Endothelial cell of umbilical vein (primary cell): ENCODE measurements at regions not wholly inside any gene's neighbourhood (a gene's known extent, or its start where the extent isn't known, plus 50 kb on each side); places are given as distances from the start of the nearest gene placed in this dataset.

Experiments
- BruUV-seq: library from RNA; stranded (reverse); fragments of 400-500 nt; replicated peaks from 2 replicates; lab custom pipeline; 2021; lab: Mats Ljungman, UMichigan
- CTCF ChIA-PET: fragments of 300-600, 350-600 bp; sonication (Branson Sonifier 250); formaldehyde crosslinking; loops from one replicate; lab custom pipeline; 2021; ENCODE audit warnings: antibody characterized with exemption, inconsistent platforms; lab: Charles Lee
- POLR2A ChIA-PET: fragments of 300-600, 350-600 bp; sonication (Branson Sonifier 250); formaldehyde crosslinking; loops from one replicate; lab custom pipeline; 2021; ENCODE audit warnings: antibody characterized with exemption, inconsistent platforms; lab: Charles Lee
- DNase-seq: peaks from one replicate; pipeline ENCODE4 v3.0.0-alpha.2; 2011; ENCODE audit warnings: low read depth, low spot score
- FAIRE-seq: peaks from 2 replicates; lab custom pipeline; 2011; peaks lifted over from hg19 to GRCh38; lab: Jason Lieb, UNC
- H2AFZ ChIP-seq: 2 replicates; pipeline ENCODE4 v1.6.0; 2012; ENCODE audit warnings: low read depth, low read length, control low read depth, inconsistent platforms
- H3K27ac ChIP-seq: 2 replicates; pipeline ENCODE4 v1.5.1; 2011; ENCODE audit warnings: low read depth, mild to moderate bottlenecking, control low read depth, low read length, moderate library complexity; ENCODE audit not compliant: insufficient read depth
- H3K27me3 ChIP-seq, 2 experiments: 2 replicates each; pipeline versions ENCODE4 v1.6.0 to v1.6.1; 2011; ENCODE audit warnings: low read length in 2 of 2, mixed read lengths in 1 of 2; ENCODE audit not compliant: control insufficient read depth in 2 of 2, insufficient read depth in 2 of 2
- H3K36me3 ChIP-seq, 2 experiments: 2 replicates in 1 of 2; 3 replicates in 1 of 2; pipeline ENCODE4 v1.5.1; 2011; ENCODE audit warnings: low read length in 2 of 2, mild to moderate bottlenecking in 1 of 2, moderate library complexity in 1 of 2; ENCODE audit not compliant: control insufficient read depth in 2 of 2, insufficient read depth in 2 of 2; ENCODE audit errors: extremely low read depth in 1 of 2
- H3K4me1 ChIP-seq: 3 replicates; pipeline ENCODE4 v1.5.1; 2011; ENCODE audit warnings: mild to moderate bottlenecking, low read length; ENCODE audit not compliant: control insufficient read depth, insufficient read depth; ENCODE audit errors: extremely low read depth
- H3K4me2 ChIP-seq: 2 replicates; pipeline ENCODE4 v1.6.1; 2011; ENCODE audit warnings: low read length, control low read depth, mixed read lengths; ENCODE audit not compliant: insufficient read depth
- H3K4me3 ChIP-seq, 3 experiments: fragments of 200-600 bp in 1 of 3; sonication (generic), shearing (Covaris generic) in 1 of 3; replicated peaks in 1 of 3; 2 replicates each; pipeline ENCODE4 v1.5.1; 2011 to 2016; ENCODE audit warnings: control low read depth in 3 of 3, low read length in 3 of 3, mild to moderate bottlenecking in 2 of 3, inconsistent platforms in 1 of 3, low read depth in 1 of 3, moderate library complexity in 1 of 3; ENCODE audit not compliant: insufficient read depth in 1 of 3
- H3K79me2 ChIP-seq: 2 replicates; pipeline ENCODE4 v1.6.0; 2012; ENCODE audit warnings: low read length, inconsistent platforms; ENCODE audit not compliant: control insufficient read depth, insufficient read depth
- H3K9ac ChIP-seq: replicated peaks from 2 replicates; pipeline ENCODE3; 2011; ENCODE audit warnings: low read length, control low read depth; ENCODE audit not compliant: insufficient read depth; ENCODE audit errors: extremely low read depth
- H3K9me1 ChIP-seq: replicated peaks from 3 replicates; pipeline ENCODE4 v1.6.0; 2011; ENCODE audit warnings: mild to moderate bottlenecking, low read length; ENCODE audit not compliant: control insufficient read depth, insufficient read depth; ENCODE audit errors: extremely low read depth
- H3K9me3 ChIP-seq: replicated peaks from 2 replicates; pipeline ENCODE4 v1.5.1; 2012; ENCODE audit warnings: low read length, inconsistent platforms; ENCODE audit not compliant: control insufficient read depth, insufficient read depth
- H4K20me1 ChIP-seq: replicated peaks from 2 replicates; pipeline ENCODE3; 2011; ENCODE audit warnings: mild to moderate bottlenecking, low read length; ENCODE audit not compliant: control insufficient read depth, insufficient read depth; ENCODE audit errors: extremely low read depth
- EZH2 ChIP-seq: IDR thresholded peaks from 2 replicates; pipeline ENCODE4 v1.6.1; 2012; ENCODE audit warnings: borderline replicate concordance, low read depth, mild to moderate bottlenecking, moderate library complexity, low read length, inconsistent platforms; ENCODE audit not compliant: severe bottlenecking
- FOS ChIP-seq: IDR thresholded peaks from 2 replicates; pipeline ENCODE4 v1.6.1; 2011; ENCODE audit warnings: mild to moderate bottlenecking, low read length, moderate library complexity, borderline replicate concordance; ENCODE audit not compliant: insufficient read depth
- GATA2 ChIP-seq: IDR thresholded peaks from 2 replicates; pipeline ENCODE4 v1.7.0; 2011; ENCODE audit warnings: low read depth, mild to moderate bottlenecking, moderate library complexity, mixed read lengths, low read length; ENCODE audit not compliant: insufficient read length, insufficient read depth
- JUN ChIP-seq: IDR thresholded peaks from 2 replicates; pipeline ENCODE4 v1.6.1; 2011; ENCODE audit warnings: borderline replicate concordance, low read depth; ENCODE audit not compliant: insufficient read length, insufficient read depth
- MAX ChIP-seq: IDR thresholded peaks from 2 replicates; pipeline ENCODE4 v1.6.1; 2011; ENCODE audit not compliant: insufficient read depth, insufficient read length
- MYC ChIP-seq: IDR thresholded peaks from one replicate; pipeline ENCODE4 v1.6.1; 2011; ENCODE audit warnings: mild to moderate bottlenecking, low read depth, low read length
- POLR2A ChIP-seq: IDR thresholded peaks from 2 replicates; pipeline ENCODE4 v1.6.1; 2012; ENCODE audit warnings: low read depth, mild to moderate bottlenecking, control low read depth, low read length
- POLR2AphosphoS5 ChIP-seq: IDR thresholded peaks from 2 replicates; pipeline ENCODE4 v1.6.1; 2012; ENCODE audit warnings: low read depth, mild to moderate bottlenecking, control low read depth, low read length, moderate library complexity; ENCODE audit not compliant: insufficient read depth
- dilution Hi-C: fragments of 300-500 bp; cut with MboI; formaldehyde crosslinking; loops from one replicate; pipeline ENCODE4 v1.15.0; 2019; ENCODE audit warnings: low sequenced_read_pairs; ENCODE audit not compliant: extremely low pct_ligation_motif_present
- intact Hi-C: fragments of 100-400 bp; cut with micrococcal nuclease; formaldehyde crosslinking; loops from one replicate; pipeline ENCODE4 v1.10.0; 2022
- TF ChIP-seq, protein P1 (sequence below), 2 donors: IDR thresholded peaks; 1 replicate in 1 of 2; 2 replicates in 1 of 2; pipeline ENCODE4 v1.5.1; 2011; ENCODE audit warnings: low read length in 2 of 2, mild to moderate bottlenecking in 2 of 2, moderate library complexity in 2 of 2, control low read depth in 1 of 2, inconsistent platforms in 1 of 2, low read depth in 1 of 2; ENCODE audit not compliant: insufficient read depth in 1 of 2; ENCODE audit errors: extremely low read depth in 1 of 2

DNA sequence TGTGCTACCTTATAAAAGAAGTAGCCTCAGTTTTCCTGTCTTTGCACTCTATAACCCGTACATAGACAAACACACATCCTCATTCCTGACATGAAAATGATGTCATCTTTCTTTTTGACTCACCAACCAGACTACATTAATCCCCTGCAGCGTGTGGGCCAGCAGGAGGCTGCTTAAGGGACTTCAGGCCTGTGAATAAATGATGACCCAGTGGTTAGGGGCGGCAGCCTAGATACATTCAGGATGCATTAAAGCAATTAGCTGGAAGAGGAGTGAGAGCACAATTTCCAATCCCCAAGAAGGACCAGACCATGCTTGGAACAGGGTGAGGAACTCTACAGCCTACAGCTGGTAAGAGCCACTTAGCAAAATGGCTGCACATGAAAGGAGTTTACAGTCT lies 57.3 kb upstream of the KLF7 start:
- Histone ChIP-seq H3K4me3 (no peak overlapping the region), H4K20me1 (no peaks in the 10 kb centered on the region), H3K4me2 (no peak overlapping the region), H2AFZ (no peak overlapping the region), H3K4me1 (peaks cover 15% of the 10 kb centered on the region), H3K9me1 (no peaks in the 10 kb centered on the region), H3K79me2 (no peaks in the 10 kb centered on the region), H3K9ac (no peak overlapping the region), H3K9me3 (no peaks in the 10 kb centered on the region), H3K36me3 (no peaks in the 10 kb centered on the region), H3K27me3 (no peaks in the 10 kb centered on the region), H3K27ac (no peak overlapping the region)
- FAIRE-seq (no peak), DNase-seq (no peak)
- ChIA-PET POLR2A (no interaction called here), CTCF (no interaction called here)
- intact Hi-C loops: no loop called here
- TF ChIP-seq FOS (peak; percentile 15), JUN (peak; percentile 31), MYC (no peak)
- dilution Hi-C loops: no loop called here
- no TSS peak for BruUV-seq

DNA sequence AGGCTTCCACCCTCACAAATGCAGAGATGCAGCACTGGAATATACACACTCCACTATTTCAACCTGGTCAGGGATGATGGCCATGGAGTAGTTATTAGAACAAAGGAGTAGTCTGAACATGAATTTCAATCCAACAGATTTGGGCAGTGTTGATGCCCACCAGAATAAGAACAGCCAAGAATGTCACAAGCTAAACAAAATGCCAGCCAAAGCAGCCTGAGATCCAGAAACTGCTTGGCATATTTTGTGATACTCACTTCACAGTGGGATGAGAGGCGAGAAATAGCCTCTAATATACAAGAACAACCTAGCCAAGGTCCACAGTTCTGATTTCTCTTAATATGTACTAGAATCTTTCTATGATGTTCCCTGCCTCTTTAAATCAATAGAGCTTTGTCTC lies 58.6 kb upstream of the KLF7 start:
- Histone ChIP-seq H4K20me1 (no peaks in the 10 kb centered on the region), H3K9ac (no peak overlapping the region), H3K4me2 (no peak overlapping the region), H3K9me3 (no peaks in the 10 kb centered on the region), H3K36me3 (no peaks in the 10 kb centered on the region), H3K27me3 (no peaks in the 10 kb centered on the region), H3K27ac (no peak overlapping the region), H3K79me2 (no peaks in the 10 kb centered on the region), H2AFZ (no peak overlapping the region), H3K4me1 (peaks cover 18% of the 10 kb centered on the region), H3K4me3 (no peak overlapping the region), H3K9me1 (no peaks in the 10 kb centered on the region)
- dilution Hi-C loops (no loop called here), intact Hi-C loops (no loop called here)
- BruUV-seq: no TSS peak
- TF ChIP-seq POLR2AphosphoS5 (no peak), MYC (no peak), FOS (no peak), EZH2 (no peak), MAX (no peak), GATA2 (no peak), POLR2A (no peak), JUN (no peak)
- TF ChIP-seq, protein P1, sequence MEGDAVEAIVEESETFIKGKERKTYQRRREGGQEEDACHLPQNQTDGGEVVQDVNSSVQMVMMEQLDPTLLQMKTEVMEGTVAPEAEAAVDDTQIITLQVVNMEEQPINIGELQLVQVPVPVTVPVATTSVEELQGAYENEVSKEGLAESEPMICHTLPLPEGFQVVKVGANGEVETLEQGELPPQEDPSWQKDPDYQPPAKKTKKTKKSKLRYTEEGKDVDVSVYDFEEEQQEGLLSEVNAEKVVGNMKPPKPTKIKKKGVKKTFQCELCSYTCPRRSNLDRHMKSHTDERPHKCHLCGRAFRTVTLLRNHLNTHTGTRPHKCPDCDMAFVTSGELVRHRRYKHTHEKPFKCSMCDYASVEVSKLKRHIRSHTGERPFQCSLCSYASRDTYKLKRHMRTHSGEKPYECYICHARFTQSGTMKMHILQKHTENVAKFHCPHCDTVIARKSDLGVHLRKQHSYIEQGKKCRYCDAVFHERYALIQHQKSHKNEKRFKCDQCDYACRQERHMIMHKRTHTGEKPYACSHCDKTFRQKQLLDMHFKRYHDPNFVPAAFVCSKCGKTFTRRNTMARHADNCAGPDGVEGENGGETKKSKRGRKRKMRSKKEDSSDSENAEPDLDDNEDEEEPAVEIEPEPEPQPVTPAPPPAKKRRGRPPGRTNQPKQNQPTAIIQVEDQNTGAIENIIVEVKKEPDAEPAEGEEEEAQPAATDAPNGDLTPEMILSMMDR (IDR thresholded peaks at IDR 0.05; ENCODE audit: extremely low read depth in 1 of 2, insufficient read depth in 1 of 2, low read depth in 1 of 2, low read length in 2 of 2): no peak
- DNase-seq: no peak
- CTCF ChIA-PET: no interaction called here
- POLR2A ChIA-PET: no interaction called here
- no peak for FAIRE-seq
